A673 (cell line): ENCODE measurements at regions not wholly inside any gene's neighbourhood (a gene's known extent, or its start where the extent isn't known, plus 50 kb on each side); places are given as distances from the start of the nearest gene placed in this dataset.

Source experiments
- CTCF ChIP-seq: fragments of 300-800, 200-600 bp; sonication (generic); conservative IDR thresholded peaks from 2 replicates; pipeline ENCODE4 v1.5.1; 2017; ENCODE audit warnings: low read depth, mild to moderate bottlenecking, antibody characterized with exemption, low read length, moderate library complexity, mixed read lengths
- EZH2 ChIP-seq: fragments of 200-600 bp; sonication (generic); IDR thresholded peaks from 2 replicates; pipeline ENCODE4 v1.6.1; 2017; ENCODE audit warnings: borderline replicate concordance, low read depth, mild to moderate bottlenecking, mixed read lengths, antibody characterized with exemption, low read length; ENCODE audit not compliant: poor library complexity, severe bottlenecking

- no peak for TF ChIP-seq CTCF
- TF ChIP-seq EZH2: no peak
Measured at GRCh38 chrX:112164420-112164819, 81.8 kb upstream of the TRPC5 start.
